HCT116 (cell line): ENCODE measurements at regions not wholly inside any gene's neighbourhood (a gene's known extent, or its start where the extent isn't known, plus 50 kb on each side); places are given as distances from the start of the nearest gene placed in this dataset.

Experiments used
- ATAC-seq: fragments of 200-7000 bp; cut with Tn5 transposase; 2 replicates; pipeline ENCODE4 v1.9.1; 2020; ENCODE audit warnings: mild to moderate bottlenecking, moderate library complexity
- BruUV-seq: library from RNA; stranded (reverse); fragments of 400-500 nt; replicated peaks from 2 replicates; lab custom pipeline; 2021; lab: Mats Ljungman, UMichigan
- CTCF ChIA-PET: fragments of 300-600 bp; sonication (Branson Sonifier 250); formaldehyde crosslinking; loops from one replicate; lab custom pipeline; 2021; ENCODE audit warnings: antibody characterized with exemption; lab: Charles Lee
- POLR2A ChIA-PET: fragments of 300-600, 350-600 bp; sonication (Branson Sonifier 250); formaldehyde crosslinking; loops from one replicate; lab custom pipeline; 2021; ENCODE audit warnings: antibody characterized with exemption; lab: Charles Lee
- RAD21 ChIA-PET, 2 experiments: fragments of 300-600 bp; sonication (Branson Sonifier 250); formaldehyde crosslinking; loops; one replicate each; lab custom pipeline; 2023; ENCODE audit warnings: low total read pairs in 2 of 2; ENCODE audit not compliant: uncharacterized antibody in 2 of 2, unreplicated experiment in 2 of 2, low non-redundant PET in 1 of 2; lab: Charles Lee
- DNase-seq: peaks from one replicate; pipeline ENCODE4 v3.0.0-alpha.2; 2010; ENCODE audit warnings: low read depth, low spot score
- H2AFZ ChIP-seq: fragments of 200-600 bp; shearing (Covaris generic), sonication (generic); 2 replicates; pipeline ENCODE4 v1.6.1; 2017; ENCODE audit warnings: low read depth, mixed run types, mixed read lengths, antibody characterized with exemption, low read length; ENCODE audit not compliant: poor library complexity, severe bottlenecking
- H3K27ac ChIP-seq: 2 replicates; pipeline ENCODE4 v1.5.1; 2012; ENCODE audit warnings: low read depth, low read length
- H3K27me3 ChIP-seq: fragments of 200-600 bp; sonication (generic); 2 replicates; pipeline ENCODE4 v1.6.1; 2016; ENCODE audit warnings: mixed run types, low read length, mixed read lengths; ENCODE audit not compliant: insufficient read depth
- H3K36me3 ChIP-seq, 2 experiments: fragments of 200-500 bp in 1 of 2; fragments of 200-600 bp in 1 of 2; sonication (Bioruptor generic) in 1 of 2; sonication (generic) in 1 of 2; 2 replicates each; pipeline versions ENCODE4 v1.5.1 to v1.6.1; 2014 to 2016; ENCODE audit warnings: low read length in 2 of 2, inconsistent platforms in 1 of 2, mixed read lengths in 1 of 2, mixed run types in 1 of 2; ENCODE audit not compliant: insufficient read depth in 2 of 2, control insufficient read depth in 1 of 2
- H3K4me1 ChIP-seq, 2 experiments: fragments of 200-600 bp in 1 of 2; sonication (generic) in 1 of 2; 2 replicates each; pipeline versions ENCODE4 v1.5.1 to v1.6.1; 2012 to 2017; ENCODE audit warnings: low read length in 2 of 2, inconsistent platforms in 1 of 2, mild to moderate bottlenecking in 1 of 2, mixed read lengths in 1 of 2, mixed run types in 1 of 2, moderate library complexity in 1 of 2; ENCODE audit not compliant: insufficient read depth in 2 of 2, control insufficient read depth in 1 of 2
- H3K4me2 ChIP-seq: fragments of 200-600 bp; sonication (generic); 2 replicates; pipeline ENCODE4 v1.6.1; 2017; ENCODE audit warnings: mixed run types, low read length, mixed read lengths
- H3K4me3 ChIP-seq, 2 experiments: fragments of 200-600 bp in 1 of 2; sonication (generic) in 1 of 2; replicated peaks in 1 of 2; 2 replicates each; pipeline ENCODE4 v1.5.1; 2011 to 2016; ENCODE audit warnings: low read length in 2 of 2, control low read depth in 1 of 2, low read depth in 1 of 2, mild to moderate bottlenecking in 1 of 2, mixed read lengths in 1 of 2, mixed run types in 1 of 2
- H3K79me2 ChIP-seq: fragments of 200-600 bp; sonication (generic); 2 replicates; pipeline ENCODE4 v1.6.1; 2017; ENCODE audit warnings: mild to moderate bottlenecking, mixed run types, low read length, moderate library complexity, mixed read lengths; ENCODE audit not compliant: insufficient read depth
- H3K9ac ChIP-seq: fragments of 200-600 bp; sonication (generic); 2 replicates; pipeline ENCODE4 v1.6.1; 2016; ENCODE audit warnings: low read length, mixed read lengths
- H3K9me2 ChIP-seq: fragments of 200-600 bp; sonication (generic), shearing (Covaris generic); 2 replicates; pipeline ENCODE4 v1.6.1; 2017; ENCODE audit warnings: mixed run types, mild to moderate bottlenecking, moderate library complexity; ENCODE audit not compliant: insufficient read depth
- H3K9me3 ChIP-seq, 2 experiments: fragments of 200-500 bp in 1 of 2; fragments of 200-600 bp in 1 of 2; sonication (Bioruptor generic) in 1 of 2; sonication (generic) in 1 of 2; 2 replicates each; pipeline ENCODE4 v1.6.1; 2014 to 2017; ENCODE audit warnings: low read length in 2 of 2, mixed read lengths in 2 of 2, inconsistent platforms in 1 of 2, low read depth in 1 of 2, mild to moderate bottlenecking in 1 of 2, mixed run types in 1 of 2, moderate library complexity in 1 of 2; ENCODE audit not compliant: control insufficient read depth in 1 of 2, insufficient read depth in 1 of 2
- H4K20me1 ChIP-seq: fragments of 200-600 bp; sonication (generic), shearing (Covaris generic); 2 replicates; pipeline ENCODE4 v1.6.1; 2017; ENCODE audit warnings: mixed run types, mild to moderate bottlenecking, moderate library complexity; ENCODE audit not compliant: insufficient read depth
- EGR1 ChIP-seq: IDR thresholded peaks from 2 replicates; pipeline ENCODE4 v1.6.1; 2012; ENCODE audit warnings: low read depth
- FOSL1 ChIP-seq: IDR thresholded peaks from 2 replicates; pipeline ENCODE4 v1.6.1; 2012; ENCODE audit warnings: low read depth
- JUND ChIP-seq: IDR thresholded peaks from 2 replicates; pipeline ENCODE4 v1.6.1; 2012
- POLR2A ChIP-seq: IDR thresholded peaks from 2 replicates; pipeline ENCODE4 v1.7.0; 2011; ENCODE audit warnings: borderline replicate concordance; ENCODE audit not compliant: insufficient read depth, insufficient read length; ENCODE audit errors: extremely low read depth
- RAD21 ChIP-seq: IDR thresholded peaks from 2 replicates; pipeline ENCODE4 v1.6.1; 2012; ENCODE audit warnings: low read depth, mild to moderate bottlenecking
- SP1 ChIP-seq: IDR thresholded peaks from 2 replicates; pipeline ENCODE4 v1.6.1; 2012; ENCODE audit warnings: low read depth
- SRF ChIP-seq: IDR thresholded peaks from 2 replicates; pipeline ENCODE4 v1.6.1; 2012; ENCODE audit warnings: low read depth
- TCF7L2 ChIP-seq: IDR thresholded peaks from 2 replicates; pipeline ENCODE4 v1.7.0; 2011; ENCODE audit warnings: borderline replicate concordance, inconsistent platforms; ENCODE audit not compliant: insufficient read depth, insufficient read length; ENCODE audit errors: extremely low read depth
- ZFX ChIP-seq: fragments of 450-650 bp; IDR thresholded peaks from 2 replicates; pipeline ENCODE4 v1.6.1; 2017
- ZNF274 ChIP-seq: fragments of 200-500 bp; sonication (Bioruptor generic); IDR thresholded peaks from 2 replicates; pipeline ENCODE4 v1.6.1; 2014; ENCODE audit warnings: mild to moderate bottlenecking, low read depth, low read length, inconsistent platforms
- intact Hi-C: fragments of 100-400 bp; cut with micrococcal nuclease; formaldehyde crosslinking; loops from 2 replicates; pipeline ENCODE4 v1.10.0; 2022
- TF ChIP-seq, protein P1 (sequence below): IDR thresholded peaks from 2 replicates; pipeline ENCODE4 v1.6.1; 2012
- TF ChIP-seq, protein P2 (sequence below): IDR thresholded peaks from 2 replicates; pipeline ENCODE4 v1.6.1; 2011; ENCODE audit warnings: mild to moderate bottlenecking, low read length, moderate library complexity; ENCODE audit not compliant: insufficient replicate concordance; ENCODE audit errors: extremely low read depth

DNA sequence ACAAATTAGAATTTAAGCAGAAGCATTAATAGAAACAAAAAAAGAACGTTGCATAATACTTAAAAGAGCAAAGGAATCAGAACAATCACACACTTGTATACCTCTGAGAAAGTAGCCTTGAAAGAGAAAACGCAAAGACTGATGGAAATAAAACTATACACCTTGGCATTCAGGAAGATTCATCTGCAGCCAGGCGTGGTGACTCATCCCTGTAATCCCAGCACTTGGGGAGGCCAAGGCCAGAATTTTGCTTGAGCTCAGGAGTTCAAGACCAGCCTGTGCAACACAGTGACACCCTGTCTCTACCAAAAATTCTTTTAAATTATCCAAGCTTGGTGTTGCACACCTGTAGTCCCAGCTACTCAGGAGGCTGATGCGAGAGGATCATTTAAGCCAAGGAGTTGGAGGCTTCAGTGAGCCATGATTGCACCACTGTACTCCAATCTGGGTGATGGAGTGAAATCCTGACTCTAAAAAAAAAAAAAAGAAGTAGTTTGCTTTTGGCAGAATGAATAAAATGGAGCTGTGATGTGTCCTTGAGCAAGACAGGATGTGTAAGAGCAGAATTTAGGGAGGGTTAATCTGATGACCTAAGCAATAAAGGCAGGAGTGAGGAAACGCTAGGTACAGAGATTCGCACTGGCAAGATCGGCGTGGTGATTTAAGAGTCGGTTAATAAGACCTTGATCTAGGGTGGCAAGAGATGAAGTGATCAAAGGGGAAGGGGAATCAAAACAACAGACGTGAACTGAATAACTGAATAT, 75.8 kb upstream of the NRP1 start:
- RAD21 ChIA-PET = no interaction called here
- intact Hi-C loops = no loop called here
- H3K27me3 ChIP-seq = no peaks in the 10 kb centered on the region
- CTCF ChIA-PET = interaction anchor here (0.6 kb wide), 1 partner anchor 8 kb away, joined by 4 read pairs; no protein-coding TSS in a partner anchor
- H3K27ac ChIP-seq = no peak overlapping the region
- H3K36me3 ChIP-seq = no peaks in the 10 kb centered on the region
- no peak overlapping the region for H2AFZ ChIP-seq
- no peak for ATAC-seq
- no peaks in the 10 kb centered on the region for H3K9me2 ChIP-seq
- BruUV-seq = no TSS peak
- H3K4me1 ChIP-seq = no peaks in the 10 kb centered on the region
- DNase-seq = no peak
- TF ChIP-seq SRF (no peak), POLR2A (no peak), RAD21 (no peak), FOSL1 (peak; percentile 27; the same call in 1 of the 2 replicates), EGR1 (no peak), TCF7L2 (no peak), ZFX (no peak), ZNF274 (no peak), SP1 (no peak), JUND (0 out of 2 replicates have a peak, but pooled peaks have one; percentile 16)
- TF ChIP-seq, protein P1, sequence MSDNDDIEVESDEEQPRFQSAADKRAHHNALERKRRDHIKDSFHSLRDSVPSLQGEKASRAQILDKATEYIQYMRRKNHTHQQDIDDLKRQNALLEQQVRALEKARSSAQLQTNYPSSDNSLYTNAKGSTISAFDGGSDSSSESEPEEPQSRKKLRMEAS = no peak
- TF ChIP-seq, protein P2, sequence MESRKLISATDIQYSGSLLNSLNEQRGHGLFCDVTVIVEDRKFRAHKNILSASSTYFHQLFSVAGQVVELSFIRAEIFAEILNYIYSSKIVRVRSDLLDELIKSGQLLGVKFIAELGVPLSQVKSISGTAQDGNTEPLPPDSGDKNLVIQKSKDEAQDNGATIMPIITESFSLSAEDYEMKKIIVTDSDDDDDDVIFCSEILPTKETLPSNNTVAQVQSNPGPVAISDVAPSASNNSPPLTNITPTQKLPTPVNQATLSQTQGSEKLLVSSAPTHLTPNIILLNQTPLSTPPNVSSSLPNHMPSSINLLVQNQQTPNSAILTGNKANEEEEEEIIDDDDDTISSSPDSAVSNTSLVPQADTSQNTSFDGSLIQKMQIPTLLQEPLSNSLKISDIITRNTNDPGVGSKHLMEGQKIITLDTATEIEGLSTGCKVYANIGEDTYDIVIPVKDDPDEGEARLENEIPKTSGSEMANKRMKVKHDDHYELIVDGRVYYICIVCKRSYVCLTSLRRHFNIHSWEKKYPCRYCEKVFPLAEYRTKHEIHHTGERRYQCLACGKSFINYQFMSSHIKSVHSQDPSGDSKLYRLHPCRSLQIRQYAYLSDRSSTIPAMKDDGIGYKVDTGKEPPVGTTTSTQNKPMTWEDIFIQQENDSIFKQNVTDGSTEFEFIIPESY = no peak
- TF ChIP-seq, all 23 proteins: peak for 2
- POLR2A ChIA-PET = no interaction called here
- H3K4me3 ChIP-seq = no peak overlapping the region
- H3K9me3 ChIP-seq = no peaks in the 10 kb centered on the region
- no peak overlapping the region for H3K4me2 ChIP-seq
- H4K20me1 ChIP-seq = no peaks in the 10 kb centered on the region
- no peak overlapping the region for H3K9ac ChIP-seq
- H3K79me2 ChIP-seq = no peaks in the 10 kb centered on the region
